HL-60 (cell line): ENCODE measurements at regions not wholly inside any gene's neighbourhood (a gene's known extent, or its start where the extent isn't known, plus 50 kb on each side); places are given as distances from the start of the nearest gene placed in this dataset.

Experiments used
- DNase-seq, 2 experiments: peaks; one replicate each; pipeline ENCODE4 v3.0.0-alpha.2; 2010 to 2020; ENCODE audit warnings: low read depth in 1 of 2, low spot score in 1 of 2
- H3K27ac ChIP-seq: fragments of 250-450 bp; sonication (Bioruptor Pico); replicated peaks from 2 replicates; pipeline ENCODE4 v1.5.1; 2020; ENCODE audit warnings: mild to moderate bottlenecking, moderate library complexity
- H3K27me3 ChIP-seq: fragments of 250-450 bp; sonication (Bioruptor Pico); 2 replicates; pipeline ENCODE4 v1.5.1; 2021; ENCODE audit warnings: mild to moderate bottlenecking, moderate library complexity; ENCODE audit not compliant: insufficient read depth, poor library complexity, severe bottlenecking
- H3K4me3 ChIP-seq: replicated peaks from 2 replicates; pipeline ENCODE4 v1.5.1; 2011; ENCODE audit warnings: mild to moderate bottlenecking, control low read depth, low read length; ENCODE audit not compliant: insufficient read depth
- CTCF ChIP-seq: IDR thresholded peaks from one replicate; pipeline ENCODE4 v1.5.1; 2011; ENCODE audit warnings: low read length, control low read depth, inconsistent platforms; ENCODE audit not compliant: insufficient read depth
- GABPA ChIP-seq: IDR thresholded peaks from 2 replicates; pipeline ENCODE4 v1.6.1; 2012; ENCODE audit warnings: low read depth
- POLR2AphosphoS5 ChIP-seq: IDR thresholded peaks from 2 replicates; pipeline ENCODE4 v1.6.1; 2012; ENCODE audit warnings: low read depth
- REST ChIP-seq: IDR thresholded peaks from 2 replicates; pipeline ENCODE4 v1.6.1; 2012; ENCODE audit warnings: low read depth; ENCODE audit not compliant: insufficient replicate concordance
- SPI1 ChIP-seq: IDR thresholded peaks from 2 replicates; pipeline ENCODE4 v1.6.1; 2012; ENCODE audit warnings: low read depth, mild to moderate bottlenecking, borderline replicate concordance

GRCh38 chr3:135874035-135874434 lies 91.5 kb upstream of the PPP2R3A start:
- Histone ChIP-seq H3K27ac (no peak overlapping the region), H3K4me3 (no peak overlapping the region), H3K27me3 (peaks cover 6% of the 10 kb centered on the region)
- TF ChIP-seq GABPA (no peak), CTCF (no peak), SPI1 (no peak), POLR2AphosphoS5 (no peak), REST (no peak)
- DNase-seq: no peak

DNA sequence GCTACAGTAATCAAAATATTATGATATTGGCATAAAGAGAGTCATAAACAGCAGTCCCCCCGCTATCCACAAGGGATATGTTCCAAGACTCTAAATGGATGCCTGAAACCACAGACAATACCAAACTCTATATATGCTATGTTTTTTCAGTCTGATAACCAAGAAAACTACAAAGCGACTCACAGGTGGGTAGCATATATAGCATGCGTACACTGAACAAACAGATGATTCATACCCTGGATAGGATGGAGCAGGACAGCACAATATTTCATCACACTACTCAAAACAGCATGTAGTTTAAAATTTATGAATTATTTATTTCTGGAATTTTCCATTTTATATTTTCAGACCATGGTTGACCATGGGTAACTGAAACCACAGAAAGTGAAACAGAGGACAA lies 87.0 kb upstream of the PPP2R3A start:
- Histone ChIP-seq H3K27me3 (no peaks in the 10 kb centered on the region), H3K27ac (no peak overlapping the region), H3K4me3 (no peak overlapping the region)
- TF ChIP-seq REST: no peak
- DNase-seq: no peak

DNA sequence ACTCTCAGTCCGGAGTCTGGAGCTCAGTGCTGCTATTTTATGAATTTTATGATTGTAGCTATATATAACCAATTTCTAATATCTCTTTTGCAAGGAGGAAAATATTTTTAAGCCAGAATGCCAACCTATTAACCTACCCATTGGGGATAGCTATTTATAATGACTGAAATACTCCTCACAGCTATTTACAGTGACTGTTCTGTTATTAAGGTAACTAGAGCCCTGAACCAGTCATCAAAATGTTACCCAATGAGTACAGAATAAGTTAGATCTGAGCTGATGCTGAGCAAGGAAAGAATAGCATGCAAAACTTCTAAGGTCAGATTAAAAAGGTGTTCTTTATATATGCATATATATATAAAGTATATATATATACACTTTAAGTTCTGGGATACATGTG lies 79.6 kb upstream of the PPP2R3A start:
- Histone ChIP-seq H3K4me3 (no peak overlapping the region), H3K27ac (no peak overlapping the region), H3K27me3 (no peaks in the 10 kb centered on the region)
- TF ChIP-seq CTCF (no peak), POLR2AphosphoS5 (no peak), SPI1 (no peak), GABPA (no peak), REST (no peak)
- DNase-seq: no peak

- no peak for DNase-seq
- no peak overlapping the region for H3K27ac ChIP-seq
- TF ChIP-seq GABPA: no peak
- TF ChIP-seq POLR2AphosphoS5: no peak
- no peak for TF ChIP-seq CTCF
- TF ChIP-seq REST: no peak
- TF ChIP-seq SPI1: no peak
- H3K4me3 ChIP-seq: no peak overlapping the region
- H3K27me3 ChIP-seq: no peaks in the 10 kb centered on the region
These were observed 78.3 kb upstream of the PPP2R3A start for GRCh38 chr3:135887220-135887619.
